ENCODE measurements at regions not wholly inside any gene's neighbourhood (a gene's known extent, or its start where the extent isn't known, plus 50 kb on each side); places are given as distances from the start of the nearest gene placed in this dataset.
"Not testable (repeated sequence)": the region's sequence is repeated elsewhere in the genome, so short reads cannot be mapped to it uniquely, and the experiment has no call there.

GRCh38 chr2:131672471-131673399 is 145.0 kb downstream of the CCDC74A start:
- not testable (repeated sequence) for H4K91ac ChIP-seq (replicated peaks; ENCODE audit: insufficient read length, low read length); H2BK15ac ChIP-seq (ENCODE audit: low read length); H3K4ac ChIP-seq (replicated peaks; ENCODE audit: insufficient read length, low read depth, low read length); H3K23me2 ChIP-seq (ENCODE audit: low read depth, low read length); H3K27ac ChIP-seq (ENCODE audit: low read depth, low read length); H3K9me3 ChIP-seq (ENCODE audit: insufficient read depth in 2 of 2, low read depth in 1 of 2, low read length in 1 of 2); H2BK5ac ChIP-seq (ENCODE audit: low read depth, low read length); FAIRE-seq; H3K79me2 ChIP-seq (ENCODE audit: control insufficient read depth in 1 of 2, insufficient read depth in 2 of 2, low read length in 2 of 2); H2BK12ac ChIP-seq (ENCODE audit: low read depth, low read length); H3K79me1 ChIP-seq (ENCODE audit: low read depth, low read length); H3K23ac ChIP-seq (ENCODE audit: insufficient read length); H2AK5ac ChIP-seq (ENCODE audit: low read depth, low read length); H3K14ac ChIP-seq (ENCODE audit: insufficient read length); H3K9ac ChIP-seq (replicated peaks in 1 of 4; ENCODE audit: extremely low read depth in 1 of 4, low read depth in 3 of 4, low read length in 3 of 4); H3K18ac ChIP-seq (ENCODE audit: extremely low read depth, low read length); H4K20me1 ChIP-seq (replicated peaks in 1 of 2; ENCODE audit: control insufficient read depth in 1 of 2, insufficient read depth in 2 of 2, low read length in 2 of 2); H2BK20ac ChIP-seq (ENCODE audit: low read length); H3K4me1 ChIP-seq (replicated peaks in 1 of 4; ENCODE audit: control insufficient read depth in 3 of 4, insufficient read depth in 4 of 4, low read length in 3 of 4); H3K36me3 ChIP-seq (ENCODE audit: control insufficient read depth in 2 of 4, insufficient read depth in 4 of 4, low read length in 3 of 4); H2BK120ac ChIP-seq (replicated peaks; ENCODE audit: low read depth, low read length); H3K56ac ChIP-seq (replicated peaks; ENCODE audit: insufficient read length, low read depth, low read length); H4K5ac ChIP-seq (ENCODE audit: insufficient read length, low read depth, low read length)
- peak in 1 of 2 experiments; percentile 85 for DNase-seq (ENCODE audit: low read depth in 1 of 2, low spot score in 2 of 2)
- ChIA-PET POLR2A (ENCODE audit: partially characterized antibody) (interaction anchor here (1.3 to 1.4 kb wide), 2 partner anchors 10 kb away, joined by 3 to 8 read pairs; no protein-coding TSS in a partner anchor), CTCF (ENCODE audit: partially characterized antibody) (interaction anchor here (0.6 to 3.4 kb wide), 24 partner anchors 9 to 521 kb away, joined by 3 to 38 read pairs (median 4); no protein-coding TSS in a partner anchor)
- 21% methylated on average over 30 of the region's 38 CpGs; no CpG with 5 or more reads in 1 of the 2 experiments for WGBS, 2 experiments (ENCODE audit: extremely low coverage in 1 of 2, insufficient coverage in 1 of 2, insufficient read length in 1 of 2, insufficient replicate concordance in 2 of 2, low coverage in 1 of 2, low lambda C conversion rate in 2 of 2, missing lambda C conversion rate in 1 of 2)
- Histone ChIP-seq H3K4me2 (ENCODE audit: insufficient read depth in 1 of 2, low read depth in 2 of 2, low read length in 2 of 2) (peak overlapping the region; percentile 53 to 63), H4K8ac (ENCODE audit: extremely low read depth, insufficient read depth, low read length) (peak overlapping the region; percentile 71; the same call in 1 of the 2 replicates), H3K4me3 (ENCODE audit: extremely low read depth in 1 of 4, insufficient read depth in 2 of 4, low read depth in 3 of 4, low read length in 4 of 4) (peak overlapping the region in 2 of 4 experiments; percentile 32 to 59; a peak in 3 of 8 replicates), H2AFZ (ENCODE audit: low read length) (peak overlapping the region; percentile 50; the same call in 1 of the 2 replicates), H3K27me3 (replicated peaks in 1 of 4; ENCODE audit: control insufficient read depth in 3 of 4, extremely low read depth in 1 of 4, insufficient read depth in 3 of 4, low read length in 3 of 4) (peaks cover 4 to 16% (median 11%) of the 10 kb centered on the region in 4 experiments)
- peak; percentile 38 to 43; a peak in 3 of 4 replicates for TF ChIP-seq RAD21 (IDR thresholded peaks at IDR 0.05 in 1 of 2, conservative IDR thresholded peaks at IDR 0.05 in 1 of 2; ENCODE audit: low read depth in 2 of 2, low read length in 2 of 2)
- TF ChIP-seq CTCF (IDR thresholded peaks at IDR 0.05; ENCODE audit: control extremely low read depth in 1 of 3, insufficient read depth in 1 of 3, low read depth in 1 of 3, low read length in 3 of 3), result peak; percentile 34 to 65 (median 37)
- TF ChIP-seq KDM4A (IDR thresholded peaks at IDR 0.05; ENCODE audit: low read depth, low read length, severe bottlenecking), result peak; percentile 60
- TF ChIP-seq YY1 (IDR thresholded peaks at IDR 0.05; ENCODE audit: low read depth, low read length), result peak; percentile 61; the same call in 1 of the 2 replicates
